ENCODE measurements at regions not wholly inside any gene's neighbourhood (a gene's known extent, or its start where the extent isn't known, plus 50 kb on each side); places are given as distances from the start of the nearest gene placed in this dataset.

- TF ChIP-seq, protein P1, sequence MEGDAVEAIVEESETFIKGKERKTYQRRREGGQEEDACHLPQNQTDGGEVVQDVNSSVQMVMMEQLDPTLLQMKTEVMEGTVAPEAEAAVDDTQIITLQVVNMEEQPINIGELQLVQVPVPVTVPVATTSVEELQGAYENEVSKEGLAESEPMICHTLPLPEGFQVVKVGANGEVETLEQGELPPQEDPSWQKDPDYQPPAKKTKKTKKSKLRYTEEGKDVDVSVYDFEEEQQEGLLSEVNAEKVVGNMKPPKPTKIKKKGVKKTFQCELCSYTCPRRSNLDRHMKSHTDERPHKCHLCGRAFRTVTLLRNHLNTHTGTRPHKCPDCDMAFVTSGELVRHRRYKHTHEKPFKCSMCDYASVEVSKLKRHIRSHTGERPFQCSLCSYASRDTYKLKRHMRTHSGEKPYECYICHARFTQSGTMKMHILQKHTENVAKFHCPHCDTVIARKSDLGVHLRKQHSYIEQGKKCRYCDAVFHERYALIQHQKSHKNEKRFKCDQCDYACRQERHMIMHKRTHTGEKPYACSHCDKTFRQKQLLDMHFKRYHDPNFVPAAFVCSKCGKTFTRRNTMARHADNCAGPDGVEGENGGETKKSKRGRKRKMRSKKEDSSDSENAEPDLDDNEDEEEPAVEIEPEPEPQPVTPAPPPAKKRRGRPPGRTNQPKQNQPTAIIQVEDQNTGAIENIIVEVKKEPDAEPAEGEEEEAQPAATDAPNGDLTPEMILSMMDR (conservative IDR thresholded peaks at IDR 0.05; ENCODE audit: low read depth in 2 of 2): peak; percentile 49 to 68
- TF ChIP-seq CREB1 (CRISPR knock-in tag; IDR thresholded peaks at IDR 0.05; ENCODE audit: low read depth): no peak
- H3K27ac Mint-ChIP-seq: no peak overlapping the region
Measured at GRCh38 chr12:127925971-127926370, 341.0 kb upstream of the TMEM132C start.

DNA sequence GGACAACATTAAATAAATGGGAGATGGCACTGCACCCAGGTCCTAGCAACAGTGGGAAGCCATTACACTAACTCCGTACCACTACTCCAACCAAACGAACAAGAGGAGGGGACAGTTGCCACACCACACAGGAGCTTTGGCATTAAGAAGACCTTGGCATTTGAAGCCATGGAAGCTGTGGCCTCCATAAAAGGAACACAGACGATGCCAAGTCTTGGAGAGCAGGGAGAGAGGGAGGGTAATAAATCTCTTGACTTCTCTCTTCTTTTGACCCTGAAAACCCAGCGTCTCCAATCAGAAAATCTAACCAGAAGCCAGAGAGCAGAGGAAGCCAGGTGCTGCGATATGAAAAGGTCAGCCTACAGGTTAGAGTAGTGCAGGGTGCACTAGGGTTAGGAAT lies 338.8 kb upstream of the TMEM132C start:
- H3K4me2 ChIP-seq: no peak overlapping the region
- no peaks in the 10 kb centered on the region for H3F3A ChIP-seq (replicated peaks; ENCODE audit: low read depth)
- Mint-ChIP-seq H3K9me3 (peaks cover 92% of the 10 kb centered on the region), H3K27ac (no peak overlapping the region), H3K4me3 (no peak overlapping the region), H3K27me3 (ENCODE audit: insufficient read depth, low read depth, poor library complexity) (peaks cover 3% of the 10 kb centered on the region), H3K4me1 (no peaks in the 10 kb centered on the region), H3K36me3 (ENCODE audit: low read depth) (peaks cover 34% of the 10 kb centered on the region; the same call in 2 of the 3 replicates)
- H3K36me3 ChIP-seq (ENCODE audit: insufficient read depth): no peaks in the 10 kb centered on the region
- no peaks in the 10 kb centered on the region for H3K79me2 ChIP-seq (replicated peaks; ENCODE audit: insufficient read depth)
- H3K4me3 ChIP-seq: no peak overlapping the region
- DNase-seq (ENCODE audit: low spot score) (no peak), ATAC-seq (no peak)
- no peaks in the 10 kb centered on the region for H4K20me1 ChIP-seq (replicated peaks; ENCODE audit: insufficient read depth)
- no peak for TF ChIP-seq STAT1 (IDR thresholded peaks at IDR 0.05; ENCODE audit: unreplicated experiment)
- no peak for TF ChIP-seq ZNF114 (CRISPR knock-in tag; IDR thresholded peaks at IDR 0.05)
- no peaks in the 10 kb centered on the region for H3K4me1 ChIP-seq (ENCODE audit: insufficient read depth)
- H3K27me3 ChIP-seq (ENCODE audit: insufficient read depth): no peaks in the 10 kb centered on the region
- no peak overlapping the region for H3K27ac ChIP-seq (ENCODE audit: low read depth)
- no peaks in the 10 kb centered on the region for H3K9me2 ChIP-seq (ENCODE audit: insufficient read depth)
- H2AFZ ChIP-seq: no peak overlapping the region

More at GRCh38 chr12:127925971-127926370, 341.0 kb upstream of the TMEM132C start:
- Histone ChIP-seq H3K27me3 (ENCODE audit: insufficient read depth) (no peaks in the 10 kb centered on the region), H4K20me1 (replicated peaks; ENCODE audit: insufficient read depth) (no peaks in the 10 kb centered on the region), H2AFZ (no peak overlapping the region), H3K36me3 (ENCODE audit: insufficient read depth) (no peaks in the 10 kb centered on the region), H3K27ac (ENCODE audit: low read depth) (no peak overlapping the region), H3K4me3 (no peak overlapping the region), H3K79me2 (replicated peaks; ENCODE audit: insufficient read depth) (no peaks in the 10 kb centered on the region), H3K4me1 (ENCODE audit: insufficient read depth) (no peaks in the 10 kb centered on the region), H3F3A (replicated peaks; ENCODE audit: low read depth) (no peaks in the 10 kb centered on the region), H3K4me2 (no peak overlapping the region), H3K9me2 (ENCODE audit: insufficient read depth) (no peaks in the 10 kb centered on the region)
- Mint-ChIP-seq H3K27me3 (ENCODE audit: insufficient read depth, low read depth, poor library complexity) (peaks cover 3% of the 10 kb centered on the region), H3K36me3 (ENCODE audit: low read depth) (peaks cover 29% of the 10 kb centered on the region; the same call in 2 of the 3 replicates), H3K4me3 (no peak overlapping the region), H3K9me3 (peaks cover 91% of the 10 kb centered on the region), H3K4me1 (no peaks in the 10 kb centered on the region)
- ATAC-seq (no peak), DNase-seq (ENCODE audit: low spot score) (peak; percentile 49)

DNA sequence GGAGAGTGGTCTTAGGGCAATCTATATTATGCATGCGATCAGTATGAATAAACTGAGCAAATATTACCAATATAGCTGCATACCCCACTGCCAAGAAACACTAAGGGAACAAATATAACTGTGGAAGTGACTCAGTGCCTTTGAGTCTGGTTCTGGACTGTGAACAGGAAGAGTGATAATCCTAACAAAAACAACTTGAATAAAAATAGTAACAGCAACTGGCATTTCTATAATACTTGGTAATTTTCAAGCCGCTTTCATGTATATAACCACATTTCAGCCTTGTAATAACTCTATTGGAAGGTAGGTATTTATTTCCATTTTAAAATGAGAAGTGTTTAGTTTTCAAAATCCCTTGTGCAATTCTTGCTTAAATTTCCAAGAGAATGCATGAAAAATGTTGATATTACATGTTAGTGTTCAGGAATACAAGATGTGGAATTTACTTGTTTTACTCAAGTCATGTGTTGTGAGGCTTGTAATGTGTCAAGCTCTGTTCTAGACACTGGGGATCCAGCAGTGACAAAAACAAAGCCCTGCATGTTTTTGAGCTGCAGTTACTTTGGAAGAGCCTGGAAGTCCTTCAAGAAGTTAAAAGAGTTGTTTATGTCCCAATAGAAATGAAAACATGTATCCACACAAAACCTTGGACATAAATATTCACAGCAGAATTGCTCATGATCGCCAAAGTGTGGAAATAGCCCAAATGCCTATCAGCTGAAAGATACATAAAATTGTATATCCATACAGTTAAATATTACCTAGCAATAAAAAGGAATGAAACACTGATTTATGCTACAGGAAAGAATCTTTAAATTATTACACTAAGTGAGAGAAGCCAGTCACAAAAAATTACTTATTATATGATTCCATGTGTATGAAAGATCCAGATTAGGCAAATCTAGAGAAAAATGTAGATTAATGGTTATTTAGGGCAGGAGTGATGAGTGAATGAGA lies 338.1 kb upstream of the TMEM132C start:
- ATAC-seq (no peak), DNase-seq (ENCODE audit: low spot score) (no peak)
- Histone ChIP-seq H3K79me2 (replicated peaks; ENCODE audit: insufficient read depth) (no peaks in the 10 kb centered on the region), H3K4me1 (ENCODE audit: insufficient read depth) (no peaks in the 10 kb centered on the region), H3K27ac (ENCODE audit: low read depth) (no peak overlapping the region), H3K9me2 (ENCODE audit: insufficient read depth) (no peaks in the 10 kb centered on the region), H3K4me2 (no peak overlapping the region), H3K27me3 (ENCODE audit: insufficient read depth) (no peaks in the 10 kb centered on the region), H3F3A (replicated peaks; ENCODE audit: low read depth) (no peaks in the 10 kb centered on the region), H3K4me3 (no peak overlapping the region), H4K20me1 (replicated peaks; ENCODE audit: insufficient read depth) (no peaks in the 10 kb centered on the region), H3K36me3 (ENCODE audit: insufficient read depth) (no peaks in the 10 kb centered on the region), H2AFZ (no peak overlapping the region)
- H3K9me3 Mint-ChIP-seq: peaks cover 92% of the 10 kb centered on the region
- H3K27ac Mint-ChIP-seq: no peak overlapping the region
- H3K4me3 Mint-ChIP-seq: no peak overlapping the region
- H3K27me3 Mint-ChIP-seq (ENCODE audit: insufficient read depth, low read depth, poor library complexity): peaks cover 3% of the 10 kb centered on the region
- H3K4me1 Mint-ChIP-seq: no peaks in the 10 kb centered on the region
- peaks cover 32% of the 10 kb centered on the region; the same call in 2 of the 3 replicates for H3K36me3 Mint-ChIP-seq (ENCODE audit: low read depth)
- no peak for TF ChIP-seq STAT1 (IDR thresholded peaks at IDR 0.05; ENCODE audit: unreplicated experiment)
- TF ChIP-seq, protein P2, sequence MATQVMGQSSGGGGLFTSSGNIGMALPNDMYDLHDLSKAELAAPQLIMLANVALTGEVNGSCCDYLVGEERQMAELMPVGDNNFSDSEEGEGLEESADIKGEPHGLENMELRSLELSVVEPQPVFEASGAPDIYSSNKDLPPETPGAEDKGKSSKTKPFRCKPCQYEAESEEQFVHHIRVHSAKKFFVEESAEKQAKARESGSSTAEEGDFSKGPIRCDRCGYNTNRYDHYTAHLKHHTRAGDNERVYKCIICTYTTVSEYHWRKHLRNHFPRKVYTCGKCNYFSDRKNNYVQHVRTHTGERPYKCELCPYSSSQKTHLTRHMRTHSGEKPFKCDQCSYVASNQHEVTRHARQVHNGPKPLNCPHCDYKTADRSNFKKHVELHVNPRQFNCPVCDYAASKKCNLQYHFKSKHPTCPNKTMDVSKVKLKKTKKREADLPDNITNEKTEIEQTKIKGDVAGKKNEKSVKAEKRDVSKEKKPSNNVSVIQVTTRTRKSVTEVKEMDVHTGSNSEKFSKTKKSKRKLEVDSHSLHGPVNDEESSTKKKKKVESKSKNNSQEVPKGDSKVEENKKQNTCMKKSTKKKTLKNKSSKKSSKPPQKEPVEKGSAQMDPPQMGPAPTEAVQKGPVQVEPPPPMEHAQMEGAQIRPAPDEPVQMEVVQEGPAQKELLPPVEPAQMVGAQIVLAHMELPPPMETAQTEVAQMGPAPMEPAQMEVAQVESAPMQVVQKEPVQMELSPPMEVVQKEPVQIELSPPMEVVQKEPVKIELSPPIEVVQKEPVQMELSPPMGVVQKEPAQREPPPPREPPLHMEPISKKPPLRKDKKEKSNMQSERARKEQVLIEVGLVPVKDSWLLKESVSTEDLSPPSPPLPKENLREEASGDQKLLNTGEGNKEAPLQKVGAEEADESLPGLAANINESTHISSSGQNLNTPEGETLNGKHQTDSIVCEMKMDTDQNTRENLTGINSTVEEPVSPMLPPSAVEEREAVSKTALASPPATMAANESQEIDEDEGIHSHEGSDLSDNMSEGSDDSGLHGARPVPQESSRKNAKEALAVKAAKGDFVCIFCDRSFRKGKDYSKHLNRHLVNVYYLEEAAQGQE (IDR thresholded peaks at IDR 0.05; ENCODE audit: unreplicated experiment): no peak
